KOPT-K1 (cell line): ENCODE measurements at regions not wholly inside any gene's neighbourhood (a gene's known extent, or its start where the extent isn't known, plus 50 kb on each side); places are given as distances from the start of the nearest gene placed in this dataset.

Experiments used
- H3K27ac ChIP-seq: fragments of 200-600 bp; sonication (generic); 2 replicates; pipeline ENCODE4 v1.5.1; 2016; ENCODE audit warnings: antibody characterized with exemption, mild to moderate bottlenecking, low read depth, low read length; ENCODE audit not compliant: poor library complexity, severe bottlenecking
- H3K36me3 ChIP-seq: fragments of 200-600 bp; sonication (generic); 2 replicates; pipeline ENCODE4 v1.5.1; 2017; ENCODE audit warnings: antibody characterized with exemption, mild to moderate bottlenecking, low read length, moderate library complexity; ENCODE audit not compliant: insufficient read depth
- H3K9me3 ChIP-seq: fragments of 200-600 bp; sonication (generic); 2 replicates; pipeline ENCODE4 v1.5.1; 2017; ENCODE audit warnings: antibody characterized with exemption, low read length, mild to moderate bottlenecking; ENCODE audit not compliant: insufficient read depth, poor library complexity, severe bottlenecking

- Histone ChIP-seq H3K9me3 (no peaks in the 10 kb centered on the region), H3K27ac (no peak overlapping the region), H3K36me3 (no peaks in the 10 kb centered on the region)
Observed at GRCh38 chr18:73784853-73785252, 362.8 kb downstream of the FBXO15 start.

GRCh38 chr18:73782405-73782804 is 365.2 kb downstream of the FBXO15 start:
- no peaks in the 10 kb centered on the region for H3K9me3 ChIP-seq
- H3K36me3 ChIP-seq: no peaks in the 10 kb centered on the region
- no peak overlapping the region for H3K27ac ChIP-seq

DNA sequence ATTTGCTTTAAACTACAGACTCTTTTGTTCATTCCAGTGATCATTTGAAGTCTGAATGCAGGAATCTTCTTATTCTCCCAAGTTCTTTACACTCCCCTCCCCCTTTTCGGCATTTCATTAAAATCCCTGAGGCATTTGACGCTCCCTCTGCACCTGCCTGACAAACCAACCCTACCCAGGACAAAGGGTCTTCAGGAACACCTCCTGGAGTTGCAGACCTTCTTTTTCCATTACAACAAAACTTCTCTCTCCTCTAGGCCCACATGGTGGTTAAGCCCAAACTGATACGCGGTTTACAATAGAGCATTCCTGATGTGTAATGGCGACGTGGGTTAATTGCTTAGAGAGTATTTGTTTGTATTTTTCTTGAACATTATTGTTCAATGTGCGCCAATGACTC is 367.4 kb downstream of the FBXO15 start:
- H3K27ac ChIP-seq: no peak overlapping the region
- H3K9me3 ChIP-seq: no peaks in the 10 kb centered on the region
- no peaks in the 10 kb centered on the region for H3K36me3 ChIP-seq

DNA sequence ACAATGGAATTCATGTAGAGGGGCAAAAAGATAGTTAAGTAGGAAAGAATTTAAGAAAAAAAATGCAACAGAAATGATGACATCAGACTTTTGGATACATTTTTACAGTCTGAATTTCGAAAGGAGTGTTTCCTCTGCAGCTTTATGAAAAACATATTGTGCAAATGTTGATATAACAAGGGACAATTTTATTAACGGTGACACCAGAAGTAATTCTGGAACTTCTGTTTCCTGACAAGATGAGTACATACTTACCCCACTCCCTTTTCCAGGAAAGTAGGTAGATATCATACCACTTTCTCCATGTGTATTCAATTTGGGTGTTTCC is 369.6 kb downstream of the FBXO15 start:
- Histone ChIP-seq H3K27ac (no peak overlapping the region), H3K36me3 (no peaks in the 10 kb centered on the region), H3K9me3 (no peaks in the 10 kb centered on the region)

DNA sequence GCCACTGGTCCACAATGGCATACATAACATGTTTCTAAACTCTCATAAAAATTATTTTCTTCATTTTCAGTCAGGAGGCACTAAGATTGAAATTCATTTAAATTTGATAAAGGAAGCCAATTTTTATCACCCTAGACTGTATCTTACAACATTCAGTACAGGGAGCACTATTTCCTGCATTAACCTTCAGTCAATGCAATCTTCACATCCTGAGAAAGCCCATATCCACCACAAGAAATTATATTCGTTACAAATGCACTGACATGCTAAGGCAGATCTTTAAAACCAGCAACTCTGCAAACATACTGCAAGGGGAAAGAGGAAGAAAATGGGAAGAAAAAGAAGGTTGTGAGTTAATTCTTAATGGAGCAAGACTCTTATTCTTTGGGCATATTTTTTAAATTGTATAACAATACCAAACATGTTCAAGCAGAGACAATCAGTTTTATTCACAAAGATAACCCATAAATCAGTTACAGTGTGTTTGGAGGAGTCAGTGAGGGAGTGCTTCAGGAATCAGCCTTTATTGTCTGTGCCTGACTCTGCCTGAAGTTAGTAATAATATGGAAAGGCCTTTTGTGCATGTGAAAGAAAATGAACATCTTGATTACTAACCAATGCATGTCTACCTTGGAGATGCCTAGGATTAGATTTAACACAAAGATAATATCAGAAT is 370.1 kb downstream of the FBXO15 start:
- Histone ChIP-seq H3K9me3 (no peaks in the 10 kb centered on the region), H3K27ac (no peak overlapping the region), H3K36me3 (no peaks in the 10 kb centered on the region)

DNA sequence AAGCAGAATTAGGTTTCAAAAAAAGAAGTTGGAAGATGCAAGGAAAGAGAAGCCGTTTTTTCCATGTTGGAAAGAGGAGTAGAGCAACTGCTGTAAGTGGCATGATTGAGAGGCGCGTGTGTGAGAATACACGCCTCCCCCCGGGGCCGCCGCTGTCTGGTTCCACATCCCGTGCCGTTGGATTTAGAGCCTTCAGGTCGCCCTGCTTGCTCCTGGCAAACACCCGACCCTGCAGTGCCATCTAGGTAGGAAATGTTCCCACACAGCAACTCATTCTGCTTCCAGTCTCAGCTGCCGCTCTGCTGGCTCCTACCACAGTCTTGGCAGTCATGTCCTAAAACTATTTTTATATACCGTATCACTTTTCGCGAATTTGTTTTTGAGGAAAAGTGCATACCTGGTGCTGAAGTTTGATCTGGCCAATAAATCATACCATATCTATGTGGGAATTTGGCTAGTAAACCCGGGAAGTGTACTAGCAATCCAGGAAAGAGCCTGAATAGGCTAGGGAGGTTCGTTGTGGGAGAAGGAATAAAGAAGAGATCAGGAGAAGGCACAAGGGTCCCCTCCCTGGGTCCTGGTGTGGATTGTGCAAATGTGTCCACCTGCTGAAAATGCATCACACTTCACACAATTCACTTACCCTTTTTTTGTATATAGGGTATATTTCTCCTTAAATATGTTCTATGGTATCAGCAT is 372.7 kb downstream of the FBXO15 start:
- H3K27ac ChIP-seq: no peak overlapping the region
- no peaks in the 10 kb centered on the region for H3K36me3 ChIP-seq
- H3K9me3 ChIP-seq: no peaks in the 10 kb centered on the region

DNA sequence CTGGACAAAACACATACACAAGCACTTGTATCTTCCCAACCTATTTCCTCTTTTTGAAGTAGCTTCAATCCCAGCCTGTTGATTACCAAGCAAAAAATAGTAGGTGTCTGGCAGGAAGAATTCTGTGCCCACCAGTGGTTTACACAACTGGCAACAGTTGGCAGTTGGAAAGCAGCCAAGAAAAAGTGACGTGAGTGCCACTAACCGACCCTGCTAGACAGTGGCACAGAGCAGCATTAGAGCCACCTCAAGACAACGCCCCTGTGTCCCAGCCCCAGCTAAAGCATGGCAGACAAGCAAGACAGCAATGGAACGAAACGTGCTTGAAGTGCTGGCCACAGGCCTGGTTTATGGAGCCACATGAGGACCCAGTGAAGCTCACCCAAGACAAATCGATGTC is 379.6 kb downstream of the FBXO15 start:
- Histone ChIP-seq H3K36me3 (no peaks in the 10 kb centered on the region), H3K9me3 (no peaks in the 10 kb centered on the region), H3K27ac (no peak overlapping the region)

DNA sequence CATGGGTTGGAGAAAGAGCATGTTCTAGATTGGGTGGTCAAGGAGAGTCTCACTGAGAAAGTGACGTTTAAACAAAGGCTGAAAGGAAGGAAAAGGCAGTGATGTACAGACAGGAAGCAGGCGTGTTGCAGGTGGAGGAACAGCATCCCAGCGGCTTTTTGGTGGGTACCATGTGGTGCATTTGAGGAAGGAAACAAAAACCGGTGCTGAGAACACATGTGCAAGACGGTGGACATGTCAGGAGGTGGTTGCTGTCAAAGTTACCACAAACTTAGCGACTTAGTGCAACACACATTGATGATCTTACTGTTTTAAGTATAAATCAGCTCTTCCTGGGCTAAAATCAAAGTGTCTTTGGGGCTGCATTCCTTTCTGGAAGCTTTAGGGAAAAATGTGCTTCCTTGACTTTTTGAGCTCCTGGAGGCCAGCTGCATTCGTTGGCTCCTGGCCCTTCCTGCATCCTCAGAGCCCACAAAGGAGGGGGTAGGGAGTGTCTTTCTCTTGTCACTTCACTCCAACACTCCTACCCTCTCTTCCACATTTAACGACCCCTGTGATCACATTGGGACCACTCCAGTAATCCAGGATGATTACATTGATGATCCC is 380.6 kb downstream of the FBXO15 start:
- Histone ChIP-seq H3K36me3 (no peaks in the 10 kb centered on the region), H3K27ac (no peak overlapping the region), H3K9me3 (no peaks in the 10 kb centered on the region)

DNA sequence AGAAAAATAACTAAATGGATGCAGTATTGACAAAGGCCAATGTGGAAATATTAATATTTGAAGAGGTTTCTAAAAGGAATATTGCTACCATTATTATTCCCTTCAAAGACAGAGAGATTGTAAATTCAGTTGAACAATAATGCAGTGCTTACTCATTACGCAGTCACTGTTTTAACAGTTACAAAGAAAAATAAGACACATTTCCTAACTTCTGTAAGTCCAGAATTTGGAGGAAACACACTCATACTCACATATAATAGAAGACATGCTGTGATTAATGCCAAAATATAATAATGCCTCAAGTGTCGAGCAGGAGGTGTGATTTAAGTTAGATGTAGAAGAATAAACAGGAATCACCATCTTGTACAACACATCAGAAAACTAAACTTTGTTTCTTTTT is 389.2 kb downstream of the FBXO15 start:
- H3K27ac ChIP-seq: no peak overlapping the region
- H3K36me3 ChIP-seq: no peaks in the 10 kb centered on the region
- no peaks in the 10 kb centered on the region for H3K9me3 ChIP-seq

- H3K27ac ChIP-seq: no peak overlapping the region
- no peaks in the 10 kb centered on the region for H3K9me3 ChIP-seq
- no peaks in the 10 kb centered on the region for H3K36me3 ChIP-seq
Observed at GRCh38 chr18:73756256-73757091, 391.2 kb downstream of the FBXO15 start.

GRCh38 chr18:73752965-73753364 is 394.7 kb downstream of the FBXO15 start:
- Histone ChIP-seq H3K36me3 (no peaks in the 10 kb centered on the region), H3K27ac (no peak overlapping the region), H3K9me3 (no peaks in the 10 kb centered on the region)

DNA sequence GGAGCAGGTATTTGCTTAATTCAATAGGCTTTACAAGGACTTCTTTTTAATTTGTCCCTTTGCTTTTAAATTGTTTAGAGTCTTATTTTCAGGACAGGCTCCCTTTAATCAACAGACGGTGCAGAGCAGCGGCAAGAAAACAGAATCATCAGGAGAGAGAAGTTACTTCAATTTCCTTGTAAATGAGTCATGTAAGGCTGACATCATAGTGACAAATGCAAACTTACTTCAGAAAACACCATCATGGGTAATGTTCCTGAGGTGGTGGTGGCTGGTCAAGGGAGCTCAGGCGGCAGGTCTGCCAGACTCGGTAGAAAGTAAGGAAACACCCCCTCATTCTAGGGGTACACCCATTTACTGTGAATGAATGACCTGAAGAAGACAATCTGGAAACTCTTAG is 395.1 kb downstream of the FBXO15 start:
- Histone ChIP-seq H3K27ac (no peak overlapping the region), H3K36me3 (no peaks in the 10 kb centered on the region), H3K9me3 (no peaks in the 10 kb centered on the region)

DNA sequence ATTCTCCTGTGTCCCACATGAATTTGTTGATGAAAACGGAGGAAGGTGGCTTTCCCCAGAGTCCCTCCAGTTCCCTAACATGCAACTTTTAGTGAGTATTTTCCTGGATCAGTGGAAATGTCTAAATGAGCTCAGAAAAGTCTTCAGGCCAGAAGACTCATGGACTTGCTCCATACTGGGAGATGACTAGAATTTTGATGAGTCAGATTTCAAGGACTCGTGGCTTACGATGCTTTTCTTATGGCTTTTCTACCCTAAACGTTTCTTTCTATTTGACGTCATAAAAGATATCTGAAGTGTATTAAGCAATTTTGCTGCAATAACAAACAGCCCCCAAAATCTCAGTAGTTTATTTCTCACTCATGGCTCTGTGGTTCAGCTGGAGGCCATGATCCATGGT is 397.6 kb downstream of the FBXO15 start:
- Histone ChIP-seq H3K36me3 (no peaks in the 10 kb centered on the region), H3K27ac (no peak overlapping the region), H3K9me3 (no peaks in the 10 kb centered on the region)

- H3K9me3 ChIP-seq: no peaks in the 10 kb centered on the region
Observed at GRCh38 chr18:73749304-73749703, 398.3 kb downstream of the FBXO15 start.

DNA sequence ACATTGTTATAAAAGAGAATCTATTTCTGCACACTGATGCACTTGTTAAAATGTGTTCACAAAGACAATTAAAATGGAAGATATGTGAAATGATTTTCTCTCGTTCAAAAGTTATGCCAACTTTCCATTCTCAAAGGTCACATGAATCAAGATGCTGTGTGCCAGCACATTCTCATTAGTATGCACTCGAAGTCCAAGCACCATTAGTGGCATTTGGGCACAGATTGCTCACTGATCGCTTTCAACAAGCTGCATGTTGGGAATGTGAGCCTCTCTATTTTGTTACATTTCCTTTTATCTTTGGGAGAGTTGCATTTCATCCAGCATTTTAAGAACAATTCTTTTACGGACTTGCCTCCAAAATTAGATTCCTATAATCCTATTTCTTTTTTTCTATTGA is 398.9 kb downstream of the FBXO15 start:
- no peaks in the 10 kb centered on the region for H3K36me3 ChIP-seq
- no peaks in the 10 kb centered on the region for H3K9me3 ChIP-seq
- no peak overlapping the region for H3K27ac ChIP-seq

More at GRCh38 chr18:73749304-73749703, 398.3 kb downstream of the FBXO15 start:
- H3K27ac ChIP-seq: no peak overlapping the region
- H3K36me3 ChIP-seq: no peaks in the 10 kb centered on the region
